GM18499 (cell line): ENCODE measurements at regions not wholly inside any gene's neighbourhood (a gene's known extent, or its start where the extent isn't known, plus 50 kb on each side); places are given as distances from the start of the nearest gene placed in this dataset.

Experiments used
- ATAC-seq: cut with Tn5 transposase; IDR thresholded peaks from one replicate; pipeline ENCODE4 v1.9.1; 2021; ENCODE audit warnings: moderate number of reproducible peaks; ENCODE audit not compliant: insufficient read depth, unreplicated experiment

GRCh38 chr13:69458013-69458412 is 649.6 kb upstream of the ATXN8OS start:
- ATAC-seq, result no peak

- ATAC-seq, result no peak
Measured at GRCh38 chr13:69450245-69450644, 657.4 kb upstream of the ATXN8OS start.

GRCh38 chr13:69425235-69425634 is 682.4 kb upstream of the ATXN8OS start:
- ATAC-seq, result no peak

- no peak for ATAC-seq
Measured at GRCh38 chr13:69423844-69424243, 683.8 kb upstream of the ATXN8OS start.

- no peak for ATAC-seq
Measured at GRCh38 chr13:69418319-69418718, 689.3 kb upstream of the ATXN8OS start.

- ATAC-seq, result no peak
Measured at GRCh38 chr13:69410761-69411160, 696.9 kb upstream of the ATXN8OS start.

- no peak for ATAC-seq
Measured at GRCh38 chr13:69391756-69392155, 715.9 kb upstream of the ATXN8OS start.

- ATAC-seq, result no peak
Measured at GRCh38 chr13:69389899-69390298, 717.7 kb upstream of the ATXN8OS start.

GRCh38 chr13:69373747-69374425 is 733.7 kb upstream of the ATXN8OS start:
- ATAC-seq, result no peak

GRCh38 chr13:69363360-69363759 is 744.3 kb upstream of the ATXN8OS start:
- ATAC-seq, result no peak

- ATAC-seq, result no peak
Measured at GRCh38 chr13:69331245-69331644, 776.4 kb upstream of the ATXN8OS start.

GRCh38 chr13:69324090-69324886 is 783.3 kb upstream of the ATXN8OS start:
- ATAC-seq, result no peak

- ATAC-seq, result no peak
Measured at GRCh38 chr13:69319656-69320055, 788.0 kb upstream of the ATXN8OS start.

- no peak for ATAC-seq
Measured at GRCh38 chr13:69315039-69315438, 792.6 kb upstream of the ATXN8OS start.

- no peak for ATAC-seq
Measured at GRCh38 chr13:69306766-69307165, 800.9 kb upstream of the ATXN8OS start.

GRCh38 chr13:69300131-69300530 is 807.5 kb upstream of the ATXN8OS start:
- no peak for ATAC-seq

- ATAC-seq, result no peak
Measured at GRCh38 chr13:69296130-69296529, 811.5 kb upstream of the ATXN8OS start.

GRCh38 chr13:69292789-69293425 is 814.7 kb upstream of the ATXN8OS start:
- no peak for ATAC-seq

- ATAC-seq, result no peak
Measured at GRCh38 chr13:69291292-69291906, 816.2 kb upstream of the ATXN8OS start.

GRCh38 chr13:69288026-69288425 is 819.6 kb upstream of the ATXN8OS start:
- ATAC-seq, result no peak
